AG10803 (cell line): ENCODE measurements at regions not wholly inside any gene's neighbourhood (a gene's known extent, or its start where the extent isn't known, plus 50 kb on each side); places are given as distances from the start of the nearest gene placed in this dataset.

ENCODE experiments used
- DNase-seq: peaks from one replicate; pipeline ENCODE4 v3.0.0; 2010; ENCODE audit warnings: low read depth
- H3K4me3 ChIP-seq: 2 replicates; pipeline ENCODE4 v1.5.1; 2011; ENCODE audit warnings: mild to moderate bottlenecking, low read length, control low read depth
- TF ChIP-seq, protein P1 (sequence below): conservative IDR thresholded peaks from 2 replicates; pipeline ENCODE4 v1.5.1; 2011; ENCODE audit warnings: mild to moderate bottlenecking, low read length, control low read depth, inconsistent platforms

GRCh38 chr4:104964410-104965175, 182.1 kb upstream of the TET2 start:
- H3K4me3 ChIP-seq = no peak overlapping the region
- no peak for DNase-seq
- TF ChIP-seq, protein P1, sequence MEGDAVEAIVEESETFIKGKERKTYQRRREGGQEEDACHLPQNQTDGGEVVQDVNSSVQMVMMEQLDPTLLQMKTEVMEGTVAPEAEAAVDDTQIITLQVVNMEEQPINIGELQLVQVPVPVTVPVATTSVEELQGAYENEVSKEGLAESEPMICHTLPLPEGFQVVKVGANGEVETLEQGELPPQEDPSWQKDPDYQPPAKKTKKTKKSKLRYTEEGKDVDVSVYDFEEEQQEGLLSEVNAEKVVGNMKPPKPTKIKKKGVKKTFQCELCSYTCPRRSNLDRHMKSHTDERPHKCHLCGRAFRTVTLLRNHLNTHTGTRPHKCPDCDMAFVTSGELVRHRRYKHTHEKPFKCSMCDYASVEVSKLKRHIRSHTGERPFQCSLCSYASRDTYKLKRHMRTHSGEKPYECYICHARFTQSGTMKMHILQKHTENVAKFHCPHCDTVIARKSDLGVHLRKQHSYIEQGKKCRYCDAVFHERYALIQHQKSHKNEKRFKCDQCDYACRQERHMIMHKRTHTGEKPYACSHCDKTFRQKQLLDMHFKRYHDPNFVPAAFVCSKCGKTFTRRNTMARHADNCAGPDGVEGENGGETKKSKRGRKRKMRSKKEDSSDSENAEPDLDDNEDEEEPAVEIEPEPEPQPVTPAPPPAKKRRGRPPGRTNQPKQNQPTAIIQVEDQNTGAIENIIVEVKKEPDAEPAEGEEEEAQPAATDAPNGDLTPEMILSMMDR = no peak

DNA sequence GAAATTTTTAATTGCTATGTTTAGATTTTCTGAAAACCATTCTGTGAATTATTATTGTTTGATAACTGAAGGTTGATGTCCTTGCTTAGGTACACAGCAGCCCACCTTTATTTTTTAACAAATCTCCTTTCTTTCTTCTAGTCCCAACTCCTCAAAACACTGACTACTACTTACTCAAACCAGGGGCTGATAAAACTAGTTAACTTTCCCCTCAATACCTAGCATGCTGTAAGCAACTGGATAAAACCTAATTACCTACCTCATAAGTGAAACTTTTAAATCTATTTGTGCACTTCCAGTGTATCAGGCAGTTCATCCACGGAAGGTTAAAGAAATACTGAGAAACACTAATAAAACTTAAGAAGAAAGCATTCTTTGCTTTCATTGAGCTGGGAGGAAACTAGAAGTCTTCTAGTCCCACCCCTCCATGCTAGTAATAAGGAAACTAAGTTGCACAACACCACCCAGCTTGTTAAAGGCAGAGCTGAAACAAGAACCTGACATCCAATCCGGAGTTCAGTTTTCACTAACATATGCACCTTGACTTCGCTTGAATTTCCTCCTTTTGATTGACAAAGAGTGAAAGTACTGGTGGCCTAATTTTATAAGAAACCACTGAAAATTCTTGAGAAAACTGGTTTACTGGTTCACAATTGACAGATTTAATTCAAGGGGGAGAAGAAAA, 180.2 kb upstream of the TET2 start:
- TF ChIP-seq, protein P1 = no peak
- no peak for DNase-seq

DNA sequence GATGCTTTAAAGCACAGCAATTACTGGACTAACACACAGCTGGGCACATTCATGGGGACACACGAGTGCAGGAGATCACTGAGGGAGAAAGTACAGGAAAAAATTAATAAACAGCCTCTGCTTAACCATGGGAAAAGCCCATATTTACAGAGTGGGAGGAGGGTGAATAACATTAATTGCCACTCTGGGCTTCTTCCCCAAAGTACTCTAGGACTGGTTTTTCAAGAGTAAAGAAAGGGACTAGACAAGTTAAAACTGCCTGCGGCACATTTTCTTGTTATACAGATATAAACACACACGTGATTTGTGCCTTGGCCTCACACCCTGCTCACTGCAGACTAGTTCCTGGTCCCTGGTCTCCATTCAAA, 179.7 kb upstream of the TET2 start:
- TF ChIP-seq, protein P1 = no peak
- H3K4me3 ChIP-seq = no peak overlapping the region
- DNase-seq = no peak

More for the DNA sequence above, 180.2 kb upstream of the TET2 start:
- H3K4me3 ChIP-seq = no peak overlapping the region

DNA sequence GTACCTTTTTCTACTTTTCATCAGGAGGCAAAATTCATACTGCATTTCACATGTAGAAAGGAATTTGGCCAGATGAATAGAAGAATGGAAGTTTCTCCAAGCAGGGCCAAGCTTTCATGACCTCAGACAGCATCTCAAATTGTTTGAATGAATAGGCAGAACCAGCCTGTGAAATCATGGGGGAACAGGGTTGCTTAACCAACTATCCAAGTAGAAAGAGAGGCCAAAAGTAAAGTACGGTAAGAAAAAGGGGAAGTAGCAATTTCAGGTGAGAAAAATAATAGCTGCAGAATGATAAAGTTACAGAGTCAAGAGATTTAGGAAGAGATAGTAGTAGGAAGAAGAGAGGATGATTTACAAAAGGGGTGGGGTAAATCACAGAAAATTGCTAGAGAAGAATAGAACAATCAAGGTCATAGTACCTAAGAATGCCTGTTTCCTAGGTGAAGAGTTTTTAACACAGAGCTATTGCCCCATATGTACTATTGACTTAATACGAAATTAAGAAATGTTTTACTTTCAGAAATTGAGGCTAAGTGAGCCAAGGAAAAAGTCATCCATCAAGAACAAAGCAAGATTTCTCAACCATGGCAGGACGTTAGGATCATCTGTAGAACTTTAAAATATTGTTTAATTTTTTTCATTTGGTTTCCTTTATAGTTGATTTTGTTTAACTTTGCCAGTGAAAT, 177.1 kb upstream of the TET2 start:
- no peak for DNase-seq
- TF ChIP-seq, protein P1 = no peak
- H3K4me3 ChIP-seq = no peak overlapping the region

- DNase-seq = no peak
- H3K4me3 ChIP-seq = no peak overlapping the region
- TF ChIP-seq, protein P1 = no peak
These were observed 175.2 kb upstream of the TET2 start for GRCh38 chr4:104971462-104971861.

DNA sequence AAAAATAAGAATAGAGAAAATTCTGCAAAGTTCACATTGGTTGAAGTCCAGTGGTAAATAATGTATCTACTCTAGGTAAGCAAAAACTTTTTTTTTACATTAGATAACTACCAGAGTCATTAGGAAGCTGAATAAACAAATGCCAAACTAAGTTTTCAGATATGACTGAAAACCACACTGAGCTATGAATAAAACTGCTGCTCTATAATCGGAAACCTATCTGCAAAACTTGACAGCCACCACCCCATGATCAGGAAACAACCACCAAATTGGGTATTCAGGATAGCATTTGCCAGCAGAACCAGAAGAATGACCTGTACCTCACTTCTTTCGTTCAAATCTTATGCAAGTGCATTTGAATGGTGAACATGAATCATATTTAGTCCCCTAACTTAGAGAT, 173.0 kb upstream of the TET2 start:
- no peak overlapping the region for H3K4me3 ChIP-seq
- TF ChIP-seq, protein P1 = no peak

More for the DNA sequence above, 173.0 kb upstream of the TET2 start:
- DNase-seq = no peak
